Adrenal gland (tissue), 9 donors: ENCODE measurements at regions not wholly inside any gene's neighbourhood (a gene's known extent, or its start where the extent isn't known, plus 50 kb on each side); places are given as distances from the start of the nearest gene placed in this dataset.

Experiments used
- DNase-seq, 7 donors: peaks; one replicate each; pipeline ENCODE4 v3.0.0-alpha.2; 2019 to 2020
- H3K27ac ChIP-seq, 5 donors: fragments of 200-600 bp; sonication (generic) in 4 of 5; 1 replicate in 3 of 5; 2 replicates in 2 of 5; pipeline versions ENCODE4 v1.5.1 to v1.8.0; 2016 to 2020; ENCODE audit warnings: mild to moderate bottlenecking in 1 of 5
- H3K27me3 ChIP-seq: fragments of 200-600 bp; 2 replicates; pipeline ENCODE4 v1.8.0; 2021
- H3K36me3 ChIP-seq, 2 donors: fragments of 200-600 bp; replicated peaks in 1 of 2; 1 replicate in 1 of 2; 2 replicates in 1 of 2; pipeline versions ENCODE4 v1.5.1 to v1.8.0; 2018 to 2022
- H3K4me1 ChIP-seq, 2 donors: fragments of 200-600 bp; replicated peaks in 1 of 2; 1 replicate in 1 of 2; 2 replicates in 1 of 2; pipeline versions ENCODE4 v1.5.1 to v1.8.0; 2018 to 2021
- H3K4me3 ChIP-seq, 4 donors: fragments of 200-600 bp; sonication (generic) in 3 of 4; one replicate each; pipeline ENCODE4 v1.5.1; 2016 to 2018
- H3K9me3 ChIP-seq, 3 donors: fragments of 200-600 bp; sonication (generic) in 1 of 3; replicated peaks in 1 of 3; 1 replicate in 2 of 3; 2 replicates in 1 of 3; pipeline versions ENCODE4 v1.5.1 to v1.8.0; 2016 to 2021
- POLR2A ChIP-seq, 2 donors: fragments of 450-650 bp; IDR thresholded peaks; one replicate each; pipeline ENCODE4 v1.6.1; 2017; ENCODE audit warnings: antibody characterized with exemption in 2 of 2, mild to moderate bottlenecking in 2 of 2, moderate library complexity in 1 of 2
- WGBS, 4 donors: extraction: QIAGEN DNeasy Blood & Tissue Kit in 2 of 4; methylation state at CpG; one replicate each; pipeline versions ENCODE4 v1.1.5 to v1.1.7; 2013 to 2017; 5-methylcytosine and 5-hydroxymethylcytosine counted together
- intact Hi-C, 2 donors: fragments of 100-400 bp; cut with DNase I; formaldehyde crosslinking; loops; one replicate each; pipeline versions ENCODE4 v1.14.1 to v1.15.0; 2022 to 2023
- TF ChIP-seq, protein P1 (sequence below), 6 experiments: fragments of 450-650 bp in 4 of 6; fragments of 200-600 bp in 2 of 6; sonication (generic) in 1 of 6; IDR thresholded peaks; 1 replicate in 5 of 6; 2 replicates in 1 of 6; pipeline versions ENCODE4 v1.5.1 to v1.8.0; 2016 to 2021; ENCODE audit warnings: antibody characterized with exemption in 6 of 6, mild to moderate bottlenecking in 2 of 6, moderate library complexity in 1 of 6
- donor health status: healthy with polysubstance abuse.
- donor health status: Bipolar disorder and iron deficiency.
- donor health status: DM: yes; HTN: yes; CAD: no.
- donor health status: DM: no; HTN: no; CAD: no.
- donor health status: DM: no; HTN: no; CAD: no.

DNA sequence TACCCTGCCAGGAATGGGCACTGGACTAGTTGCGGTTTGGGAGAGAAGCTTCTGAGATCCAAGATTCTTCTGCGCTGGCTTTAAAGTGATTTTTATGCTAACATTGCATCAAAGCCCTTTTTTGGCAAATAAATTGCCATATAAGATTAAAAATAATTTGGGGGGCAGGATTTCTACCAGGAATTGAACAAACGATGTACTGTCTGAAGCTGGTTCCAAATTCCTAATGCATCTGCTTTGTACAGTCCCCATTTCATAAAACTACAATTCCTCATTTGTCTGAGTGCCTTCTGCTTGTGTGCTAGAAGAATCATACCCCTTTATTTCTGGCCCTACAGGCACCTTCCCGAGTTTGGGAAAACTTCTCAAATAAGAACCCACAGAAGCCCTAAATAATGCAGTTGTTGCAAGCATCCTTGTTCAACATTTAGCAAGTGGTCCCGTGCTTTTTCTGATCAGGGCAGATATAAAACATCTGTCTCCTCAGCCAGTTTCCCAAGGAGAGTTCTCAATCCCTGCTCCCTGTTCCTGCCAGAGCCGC, 349.7 kb downstream of the PTEN start:
- no peaks in the 10 kb centered on the region for H3K27me3 ChIP-seq
- H3K4me1 ChIP-seq: peaks cover 0 to 5% of the 10 kb centered on the region in 2 donors
- intact Hi-C loops: no loop called here
- TF ChIP-seq, protein P1, sequence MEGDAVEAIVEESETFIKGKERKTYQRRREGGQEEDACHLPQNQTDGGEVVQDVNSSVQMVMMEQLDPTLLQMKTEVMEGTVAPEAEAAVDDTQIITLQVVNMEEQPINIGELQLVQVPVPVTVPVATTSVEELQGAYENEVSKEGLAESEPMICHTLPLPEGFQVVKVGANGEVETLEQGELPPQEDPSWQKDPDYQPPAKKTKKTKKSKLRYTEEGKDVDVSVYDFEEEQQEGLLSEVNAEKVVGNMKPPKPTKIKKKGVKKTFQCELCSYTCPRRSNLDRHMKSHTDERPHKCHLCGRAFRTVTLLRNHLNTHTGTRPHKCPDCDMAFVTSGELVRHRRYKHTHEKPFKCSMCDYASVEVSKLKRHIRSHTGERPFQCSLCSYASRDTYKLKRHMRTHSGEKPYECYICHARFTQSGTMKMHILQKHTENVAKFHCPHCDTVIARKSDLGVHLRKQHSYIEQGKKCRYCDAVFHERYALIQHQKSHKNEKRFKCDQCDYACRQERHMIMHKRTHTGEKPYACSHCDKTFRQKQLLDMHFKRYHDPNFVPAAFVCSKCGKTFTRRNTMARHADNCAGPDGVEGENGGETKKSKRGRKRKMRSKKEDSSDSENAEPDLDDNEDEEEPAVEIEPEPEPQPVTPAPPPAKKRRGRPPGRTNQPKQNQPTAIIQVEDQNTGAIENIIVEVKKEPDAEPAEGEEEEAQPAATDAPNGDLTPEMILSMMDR (IDR thresholded peaks at IDR 0.05): no peak
- TF ChIP-seq POLR2A (IDR thresholded peaks at IDR 0.05): no peak
- WGBS, 4 donors: 81 to 91% (median 87%) methylated on average over 6 of the region's 6 CpGs
- no peaks in the 10 kb centered on the region for H3K9me3 ChIP-seq
- DNase-seq: no peak
- H3K27ac ChIP-seq: no peak overlapping the region
- H3K4me3 ChIP-seq: no peak overlapping the region
- H3K36me3 ChIP-seq: no peaks in the 10 kb centered on the region

DNA sequence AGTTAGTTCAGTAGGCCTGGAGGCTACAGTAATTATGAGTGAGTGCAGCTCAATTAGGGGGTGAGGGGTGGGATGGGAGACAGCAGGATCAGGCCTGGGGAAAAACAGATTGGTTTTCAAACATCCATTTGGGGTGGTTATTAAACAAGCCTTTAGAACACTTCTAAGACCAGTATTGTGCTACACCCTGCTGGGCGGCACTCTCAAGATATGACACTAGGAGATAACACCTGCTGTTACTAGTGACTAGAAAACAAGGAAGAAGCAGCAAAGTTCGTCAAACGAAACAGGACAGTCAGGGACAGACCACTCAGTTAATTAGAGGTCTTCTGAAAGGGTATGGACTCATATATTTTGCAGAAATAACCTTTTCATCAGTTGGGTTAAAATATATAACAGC, 353.6 kb downstream of the PTEN start:
- Histone ChIP-seq H3K27ac (no peak overlapping the region), H3K4me1 (no peaks in the 10 kb centered on the region), H3K9me3 (no peaks in the 10 kb centered on the region), H3K36me3 (no peaks in the 10 kb centered on the region), H3K4me3 (no peak overlapping the region), H3K27me3 (no peaks in the 10 kb centered on the region)
- no peak for DNase-seq
- no peak for TF ChIP-seq POLR2A (IDR thresholded peaks at IDR 0.05)
- TF ChIP-seq, protein P1 (IDR thresholded peaks at IDR 0.05): no peak
- intact Hi-C loops: no loop called here
- WGBS, 4 donors: 89 to 94% (median 93%) methylated on average over 3 of the region's 3 CpGs

DNA sequence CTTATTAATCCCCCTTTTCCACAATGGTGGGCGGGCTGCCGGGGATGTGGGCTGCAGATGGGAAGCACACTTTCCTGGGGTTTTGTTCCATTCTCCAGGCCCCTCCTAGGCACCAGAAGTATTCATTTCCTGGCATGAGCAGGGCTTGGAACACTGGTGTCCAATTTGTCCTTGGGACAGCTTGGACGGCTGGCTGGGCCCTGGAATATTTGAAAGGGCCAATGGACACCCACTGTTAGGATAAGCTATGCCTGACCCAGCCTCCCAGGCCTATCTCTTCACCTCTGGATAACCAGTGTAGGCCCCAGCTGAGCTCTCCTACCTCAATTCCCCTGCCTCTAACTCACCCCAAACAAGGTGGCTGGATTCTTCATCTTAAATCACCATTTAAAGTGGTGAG, 354.9 kb downstream of the PTEN start:
- H3K36me3 ChIP-seq: no peaks in the 10 kb centered on the region
- no peaks in the 10 kb centered on the region for H3K4me1 ChIP-seq
- intact Hi-C loops: no loop called here
- 74 to 89% (median 86%) methylated on average over 2 to 3 of the region's 3 CpGs for WGBS, 4 donors
- no peaks in the 10 kb centered on the region for H3K27me3 ChIP-seq
- H3K27ac ChIP-seq: no peak overlapping the region
- TF ChIP-seq, protein P1 (IDR thresholded peaks at IDR 0.05): no peak
- no peak for TF ChIP-seq POLR2A (IDR thresholded peaks at IDR 0.05)
- peak in 6 of 7 donors; percentile 29 to 61 (median 42) for DNase-seq
- no peak overlapping the region for H3K4me3 ChIP-seq
- H3K9me3 ChIP-seq: no peaks in the 10 kb centered on the region

DNA sequence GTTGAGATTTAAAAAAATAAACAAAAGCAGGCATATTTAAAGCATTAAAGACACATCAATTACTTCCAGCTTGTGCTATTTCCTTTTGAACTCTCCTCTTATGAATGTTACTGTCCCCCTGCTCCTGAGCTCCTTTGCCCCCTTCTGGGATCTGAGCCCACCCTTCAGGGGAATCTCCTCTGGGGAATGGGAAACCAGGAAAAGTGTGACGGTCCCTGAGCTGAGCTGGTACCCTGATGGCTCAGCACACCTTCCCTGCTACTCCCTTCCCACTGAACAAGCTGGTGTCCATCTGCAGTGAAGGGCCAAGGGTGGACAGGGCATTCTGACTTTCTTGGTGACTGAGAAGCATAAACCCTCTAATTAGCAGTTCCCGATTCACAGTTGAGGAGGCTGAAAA, 356.3 kb downstream of the PTEN start:
- no peaks in the 10 kb centered on the region for H3K27me3 ChIP-seq
- H3K4me3 ChIP-seq: no peak overlapping the region
- TF ChIP-seq, protein P1 (IDR thresholded peaks at IDR 0.05): no peak
- H3K4me1 ChIP-seq: no peaks in the 10 kb centered on the region
- H3K36me3 ChIP-seq: no peaks in the 10 kb centered on the region
- intact Hi-C loops: no loop called here
- WGBS, 4 donors: 84 to 95% (median 88%) methylated on average over 2 of the region's 2 CpGs
- H3K27ac ChIP-seq: no peak overlapping the region
- no peaks in the 10 kb centered on the region for H3K9me3 ChIP-seq
- DNase-seq: no peak
